ENCODE measurements at regions not wholly inside any gene's neighbourhood (a gene's known extent, or its start where the extent isn't known, plus 50 kb on each side); places are given as distances from the start of the nearest gene placed in this dataset.

DNA sequence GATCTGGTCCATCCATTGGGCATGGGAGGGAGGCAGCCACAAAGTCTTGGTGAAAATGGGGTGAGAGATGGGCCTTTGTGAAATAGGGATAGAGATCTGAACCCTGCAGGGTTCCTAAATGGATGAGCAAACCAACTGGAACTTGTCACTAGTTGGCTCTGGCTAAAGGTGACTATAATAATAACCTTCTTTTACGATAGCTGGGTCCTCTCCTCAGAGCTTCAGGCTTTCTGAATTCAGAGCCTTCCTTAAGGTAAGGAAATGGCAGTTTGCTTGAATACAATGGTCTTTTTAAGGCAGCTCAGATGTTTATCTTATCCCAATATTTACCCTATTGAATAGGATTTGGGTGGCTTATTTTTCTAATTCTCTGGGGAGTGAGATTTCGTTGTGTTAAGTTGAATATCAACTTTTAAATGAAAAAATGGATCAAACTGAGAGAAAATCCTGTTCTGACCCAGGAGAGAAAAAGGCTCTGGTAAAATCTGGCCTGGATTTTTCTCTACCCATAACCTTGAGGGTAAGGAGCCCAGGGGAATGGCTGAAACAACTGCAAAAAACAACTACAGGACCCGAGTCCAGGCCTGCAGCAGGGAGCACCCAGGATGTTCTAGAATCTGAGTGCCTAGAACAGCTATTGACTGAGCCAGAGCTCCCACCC is 61.1 kb upstream of the CXCR4 start:
- DNase-seq (ENCODE audit: low read depth): no peak

DNA sequence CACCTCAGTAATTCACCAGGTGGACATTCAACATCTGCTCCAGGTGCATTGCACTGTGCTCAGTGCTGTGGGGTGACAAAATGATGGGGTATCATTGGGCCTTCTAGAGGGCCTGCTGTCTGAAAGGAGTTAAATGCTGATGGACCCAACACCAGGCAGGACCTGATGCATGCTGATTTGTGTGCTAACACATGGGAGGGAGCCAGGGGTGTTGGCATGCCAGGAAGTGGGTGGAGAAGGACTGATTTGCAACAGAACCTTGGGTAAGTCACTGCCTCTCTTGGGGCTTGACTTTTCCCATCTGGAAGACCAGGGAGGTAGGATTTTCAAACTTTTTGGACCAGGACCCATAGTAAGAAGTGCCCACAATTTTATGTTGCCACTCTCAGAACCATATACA is 57.9 kb upstream of the CXCR4 start:
- DNase-seq (ENCODE audit: low read depth): no peak

GRCh38 chr2:136175466-136175865 is 57.5 kb upstream of the CXCR4 start:
- DNase-seq (ENCODE audit: low read depth): no peak

DNA sequence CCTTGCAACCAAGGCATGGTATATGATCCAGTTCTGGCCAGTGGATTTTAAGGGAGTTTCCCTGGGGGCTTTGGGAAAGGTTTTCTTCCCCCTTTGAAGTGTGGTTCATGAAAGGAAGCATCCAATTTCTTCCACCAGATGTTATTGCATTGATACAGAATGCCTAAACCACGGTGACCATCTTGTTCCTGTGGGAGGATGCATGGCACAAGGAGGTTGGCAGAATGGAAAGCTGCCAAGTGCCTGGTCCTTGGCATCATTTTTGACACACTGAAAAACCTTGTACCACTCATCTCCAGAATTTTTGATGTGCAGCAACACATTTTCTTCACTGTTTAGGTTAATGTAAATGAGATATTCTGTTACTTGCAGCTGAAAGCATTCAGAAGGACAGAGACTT is 55.2 kb upstream of the CXCR4 start:
- DNase-seq (ENCODE audit: low read depth): no peak

GRCh38 chr2:136171223-136171622 is 53.3 kb upstream of the CXCR4 start:
- no peak for DNase-seq (ENCODE audit: low read depth)

DNA sequence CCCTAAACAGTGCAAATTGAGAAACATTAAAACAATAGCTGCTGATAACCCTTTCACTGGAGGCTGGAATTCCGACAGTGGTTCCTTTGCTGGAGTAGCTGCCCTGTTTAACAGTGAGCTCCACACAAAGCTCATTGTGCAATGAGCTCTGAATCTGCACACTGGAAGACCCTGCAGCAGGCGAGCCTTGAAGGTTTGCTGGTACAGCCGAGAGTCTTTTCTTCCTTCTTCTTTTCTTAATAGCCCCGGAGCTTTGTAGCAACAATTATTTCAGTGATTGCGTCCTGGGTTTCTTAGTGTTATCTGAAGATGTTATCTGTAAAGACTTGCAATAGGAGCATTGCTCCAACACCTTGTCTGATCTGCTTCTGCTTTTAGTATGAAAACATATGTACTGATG is 50.8 kb upstream of the CXCR4 start:
- DNase-seq (ENCODE audit: low read depth): no peak

DNA sequence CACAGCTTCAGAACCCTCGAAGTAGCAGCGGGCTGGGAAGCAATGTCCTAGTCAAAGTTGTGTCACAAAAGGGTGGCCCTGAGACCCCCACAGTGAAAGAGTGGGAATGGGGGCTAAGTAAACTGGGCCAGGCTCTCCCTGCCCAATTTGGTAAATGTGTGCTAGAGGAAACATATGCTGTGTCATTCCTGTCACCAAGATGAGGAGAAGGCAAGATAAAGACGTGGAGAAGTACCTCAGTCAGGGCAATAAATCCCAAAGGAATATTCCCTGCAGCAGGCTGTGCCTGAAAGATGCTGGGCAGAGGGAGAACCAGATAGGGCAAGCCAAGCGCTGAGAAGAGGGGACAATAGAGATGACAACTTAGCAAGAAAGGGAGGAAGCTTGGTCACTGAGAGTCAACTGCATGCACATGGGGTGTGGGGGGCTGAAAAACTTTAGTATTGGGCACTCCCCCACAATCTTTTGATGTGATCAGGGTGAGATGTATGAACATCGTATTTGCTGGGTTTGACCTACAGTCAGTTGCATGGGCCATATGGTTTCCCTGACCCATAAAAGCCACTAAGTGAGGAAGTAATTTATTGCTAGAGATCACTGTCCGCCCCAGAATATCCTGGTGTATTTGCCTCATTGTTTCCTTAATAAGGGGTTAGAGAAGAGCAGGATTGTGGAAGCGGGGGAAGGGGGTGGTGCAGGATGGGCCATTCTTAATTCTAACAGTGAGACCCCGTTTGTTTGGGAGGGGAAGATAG is 49.9 kb upstream of the CXCR4 start:
- DNase-seq (ENCODE audit: low read depth): no peak
